CD14-positive monocyte (primary cell): ENCODE measurements at regions not wholly inside any gene's neighbourhood (a gene's known extent, or its start where the extent isn't known, plus 50 kb on each side); places are given as distances from the start of the nearest gene placed in this dataset.

Experiments
- DNase-seq, 3 donors: peaks; one replicate each; pipeline ENCODE4 v3.0.0-alpha.2; 2011 to 2022
- H2AFZ ChIP-seq: 2 replicates; pipeline ENCODE4 v1.6.0; 2012; ENCODE audit warnings: mild to moderate bottlenecking, low read depth, low read length, inconsistent platforms; ENCODE audit not compliant: insufficient read depth, poor library complexity, severe bottlenecking
- H3K27ac ChIP-seq, 2 donors: 1 replicate in 1 of 2; 2 replicates in 1 of 2; pipeline ENCODE4 v1.5.1; 2012 to 2013; ENCODE audit warnings: low read length in 2 of 2, control low read depth in 1 of 2, inconsistent platforms in 1 of 2, low read depth in 1 of 2, mild to moderate bottlenecking in 1 of 2
- H3K27me3 ChIP-seq, 2 donors: one replicate each; pipeline versions ENCODE4 v1.6.0 to v1.6.1; 2011 to 2013; ENCODE audit warnings: low read length in 2 of 2; ENCODE audit not compliant: control insufficient read depth in 2 of 2, insufficient read depth in 2 of 2
- H3K36me3 ChIP-seq, 2 donors: replicated peaks in 1 of 2; 1 replicate in 1 of 2; 2 replicates in 1 of 2; pipeline versions ENCODE4 v1.5.1 to v1.6.1; 2012 to 2013; ENCODE audit warnings: low read length in 2 of 2, control low read depth in 1 of 2, inconsistent platforms in 1 of 2, mild to moderate bottlenecking in 1 of 2; ENCODE audit not compliant: insufficient read depth in 2 of 2, control insufficient read depth in 1 of 2
- H3K4me1 ChIP-seq, 2 donors: 1 replicate in 1 of 2; 2 replicates in 1 of 2; pipeline versions ENCODE4 v1.5.1 to v1.6.1; 2012 to 2013; ENCODE audit warnings: low read length in 2 of 2, control low read depth in 1 of 2, inconsistent platforms in 1 of 2, mild to moderate bottlenecking in 1 of 2, moderate library complexity in 1 of 2; ENCODE audit not compliant: insufficient read depth in 2 of 2, control insufficient read depth in 1 of 2
- H3K4me2 ChIP-seq: replicated peaks from 2 replicates; pipeline ENCODE3; 2012; ENCODE audit warnings: low read length, moderate library complexity, mild to moderate bottlenecking; ENCODE audit not compliant: poor library complexity, severe bottlenecking; ENCODE audit errors: extremely low read depth
- H3K4me3 ChIP-seq, 3 experiments: fragments of 200-600 bp in 1 of 3; sonication (generic) in 1 of 3; replicated peaks in 1 of 3; 1 replicate in 2 of 3; 2 replicates in 1 of 3; pipeline ENCODE4 v1.5.1; 2011 to 2013; ENCODE audit warnings: low read length in 3 of 3, mild to moderate bottlenecking in 3 of 3, control low read depth in 2 of 3, low read depth in 2 of 3, inconsistent platforms in 1 of 3, moderate library complexity in 1 of 3
- H3K79me2 ChIP-seq: 2 replicates; pipeline ENCODE4 v1.6.0; 2012; ENCODE audit warnings: mild to moderate bottlenecking, control low read depth, inconsistent platforms, low read length, moderate library complexity; ENCODE audit not compliant: insufficient read depth
- H3K9ac ChIP-seq: 2 replicates; pipeline ENCODE4 v1.6.0; 2017; ENCODE audit warnings: low read length, mild to moderate bottlenecking; ENCODE audit not compliant: insufficient read depth, poor library complexity, severe bottlenecking
- H3K9me3 ChIP-seq, 2 donors: replicated peaks in 1 of 2; 1 replicate in 1 of 2; 2 replicates in 1 of 2; pipeline versions ENCODE4 v1.5.1 to v1.6.1; 2012 to 2013; ENCODE audit warnings: low read length in 2 of 2, control low read depth in 1 of 2; ENCODE audit not compliant: control insufficient read depth in 1 of 2, insufficient read depth in 1 of 2
- H4K20me1 ChIP-seq: 2 replicates; pipeline ENCODE4 v1.6.0; 2012; ENCODE audit warnings: mild to moderate bottlenecking, low read length, control low read depth, moderate library complexity; ENCODE audit not compliant: insufficient read depth
- H3K27ac Mint-ChIP-seq, 7 donors: one replicate each; pipeline ENCODE4 v1.8.0; 2020; ENCODE audit warnings: mild to moderate bottlenecking in 7 of 7, mixed read lengths in 7 of 7, moderate library complexity in 6 of 7, inconsistent platforms in 2 of 7
- H3K27me3 Mint-ChIP-seq, 3 donors: one replicate each; pipeline ENCODE4 v1.8.0; 2021 to 2022; ENCODE audit warnings: low read depth in 3 of 3, mild to moderate bottlenecking in 3 of 3, mixed read lengths in 3 of 3, moderate library complexity in 3 of 3, inconsistent platforms in 1 of 3
- H3K36me3 Mint-ChIP-seq, 2 donors: one replicate each; pipeline ENCODE4 v1.8.0; 2020; ENCODE audit warnings: mixed read lengths in 2 of 2, inconsistent platforms in 1 of 2, mild to moderate bottlenecking in 1 of 2
- H3K4me1 Mint-ChIP-seq: one replicate; pipeline ENCODE4 v1.8.0; 2020; ENCODE audit warnings: mild to moderate bottlenecking, mixed read lengths
- H3K4me3 Mint-ChIP-seq, 2 donors: one replicate each; pipeline ENCODE4 v1.8.0; 2020; ENCODE audit warnings: mild to moderate bottlenecking in 2 of 2, mixed read lengths in 2 of 2, moderate library complexity in 1 of 2
- H3K9me3 Mint-ChIP-seq, 7 donors: one replicate each; pipeline ENCODE4 v1.8.0; 2020 to 2022; ENCODE audit warnings: mixed read lengths in 7 of 7, mild to moderate bottlenecking in 6 of 7, moderate library complexity in 6 of 7, inconsistent platforms in 2 of 7
- WGBS: methylation state at CpG from one replicate; pipeline ENCODE4 v1.1.5; 2013; ENCODE audit warnings: missing lambda C conversion rate; ENCODE audit not compliant: insufficient coverage; 5-methylcytosine and 5-hydroxymethylcytosine counted together
- intact Hi-C, 2 donors: fragments of 100-400 bp; cut with micrococcal nuclease; formaldehyde crosslinking; loops; one replicate each; pipeline versions ENCODE4 v1.15.0 to v1.15.1; 2023
- TF ChIP-seq, protein P1 (sequence below): fragments of 200-600 bp; IDR thresholded peaks from one replicate; pipeline ENCODE4 v1.8.0; 2022; ENCODE audit warnings: antibody characterized with exemption, mild to moderate bottlenecking

GRCh38 chr2:9097892-9098291, 94.4 kb upstream of the MBOAT2 start:
- Histone ChIP-seq H3K4me2 (no peak overlapping the region), H3K9ac (no peak overlapping the region), H3K9me3 (no peaks in the 10 kb centered on the region), H4K20me1 (no peaks in the 10 kb centered on the region), H3K27ac (no peak overlapping the region), H3K27me3 (no peaks in the 10 kb centered on the region), H3K79me2 (no peaks in the 10 kb centered on the region), H2AFZ (no peak overlapping the region), H3K4me3 (no peak overlapping the region), H3K36me3 (no peaks in the 10 kb centered on the region), H3K4me1 (peaks cover 22 to 26% of the 10 kb centered on the region in 2 donors)
- 80% methylated on average over 1 of the region's 7 CpGs for WGBS
- no peaks in the 10 kb centered on the region for H3K36me3 Mint-ChIP-seq
- intact Hi-C loops: no loop called here
- TF ChIP-seq, protein P1, sequence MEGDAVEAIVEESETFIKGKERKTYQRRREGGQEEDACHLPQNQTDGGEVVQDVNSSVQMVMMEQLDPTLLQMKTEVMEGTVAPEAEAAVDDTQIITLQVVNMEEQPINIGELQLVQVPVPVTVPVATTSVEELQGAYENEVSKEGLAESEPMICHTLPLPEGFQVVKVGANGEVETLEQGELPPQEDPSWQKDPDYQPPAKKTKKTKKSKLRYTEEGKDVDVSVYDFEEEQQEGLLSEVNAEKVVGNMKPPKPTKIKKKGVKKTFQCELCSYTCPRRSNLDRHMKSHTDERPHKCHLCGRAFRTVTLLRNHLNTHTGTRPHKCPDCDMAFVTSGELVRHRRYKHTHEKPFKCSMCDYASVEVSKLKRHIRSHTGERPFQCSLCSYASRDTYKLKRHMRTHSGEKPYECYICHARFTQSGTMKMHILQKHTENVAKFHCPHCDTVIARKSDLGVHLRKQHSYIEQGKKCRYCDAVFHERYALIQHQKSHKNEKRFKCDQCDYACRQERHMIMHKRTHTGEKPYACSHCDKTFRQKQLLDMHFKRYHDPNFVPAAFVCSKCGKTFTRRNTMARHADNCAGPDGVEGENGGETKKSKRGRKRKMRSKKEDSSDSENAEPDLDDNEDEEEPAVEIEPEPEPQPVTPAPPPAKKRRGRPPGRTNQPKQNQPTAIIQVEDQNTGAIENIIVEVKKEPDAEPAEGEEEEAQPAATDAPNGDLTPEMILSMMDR: no peak
- peaks cover 0 to 2% (median 0%) of the 10 kb centered on the region in 7 donors for H3K9me3 Mint-ChIP-seq
- H3K27me3 Mint-ChIP-seq: peaks cover 0 to 7% (median 0%) of the 10 kb centered on the region in 3 donors
- no peak for DNase-seq
- no peak overlapping the region for H3K4me3 Mint-ChIP-seq
- H3K4me1 Mint-ChIP-seq: peaks cover 28% of the 10 kb centered on the region
- no peak overlapping the region for H3K27ac Mint-ChIP-seq

- Mint-ChIP-seq H3K4me1 (peaks cover 34% of the 10 kb centered on the region), H3K9me3 (peaks cover 0 to 2% (median 0%) of the 10 kb centered on the region in 7 donors)
- 92% methylated on average over 7 of the region's 8 CpGs for WGBS
Measured at GRCh38 chr2:9097239-9097638, 93.8 kb upstream of the MBOAT2 start.

More at GRCh38 chr2:9097239-9097638, 93.8 kb upstream of the MBOAT2 start:
- TF ChIP-seq, protein P1: no peak
- H3K4me3 ChIP-seq: no peak overlapping the region
- H3K9ac ChIP-seq: no peak overlapping the region
- H3K27me3 ChIP-seq: no peaks in the 10 kb centered on the region
- no peaks in the 10 kb centered on the region for H3K36me3 ChIP-seq
- H3K4me1 ChIP-seq: peaks cover 28 to 32% of the 10 kb centered on the region in 2 donors
- intact Hi-C loops: no loop called here
- Mint-ChIP-seq H3K27ac (no peak overlapping the region), H3K4me3 (no peak overlapping the region), H3K36me3 (no peaks in the 10 kb centered on the region), H3K27me3 (peaks cover 0 to 7% (median 0%) of the 10 kb centered on the region in 3 donors)
- no peaks in the 10 kb centered on the region for H3K9me3 ChIP-seq
- H3K27ac ChIP-seq: no peak overlapping the region
- H2AFZ ChIP-seq: no peak overlapping the region
- H3K4me2 ChIP-seq: no peak overlapping the region
- H4K20me1 ChIP-seq: no peaks in the 10 kb centered on the region
- H3K79me2 ChIP-seq: no peaks in the 10 kb centered on the region
- DNase-seq: no peak
